ENCODE measurements at regions not wholly inside any gene's neighbourhood (a gene's known extent, or its start where the extent isn't known, plus 50 kb on each side); places are given as distances from the start of the nearest gene placed in this dataset.

GRCh38 chr6:82571455-82571854 lies 207.8 kb downstream of the TPBG start:
- TF ChIP-seq TAF1 (IDR thresholded peaks at IDR 0.05; ENCODE audit: borderline replicate concordance, low read depth, low read length) (no peak), CTCF (IDR thresholded peaks at IDR 0.05) (no peak), MXI1 (IDR thresholded peaks at IDR 0.05; ENCODE audit: low read depth, low read length) (no peak), YY1 (IDR thresholded peaks at IDR 0.05; ENCODE audit: low read depth) (no peak), POLR2AphosphoS5 (IDR thresholded peaks at IDR 0.05; ENCODE audit: low read depth, low read length) (no peak), EP300 (IDR thresholded peaks at IDR 0.05; ENCODE audit: borderline replicate concordance in 1 of 2, low read depth in 1 of 2, low read length in 1 of 2) (no peak), CHD2 (IDR thresholded peaks at IDR 0.05; ENCODE audit: low read length, partially characterized antibody) (no peak), RAD21 (IDR thresholded peaks at IDR 0.05; ENCODE audit: low read length) (no peak)

Data from SK-N-SH (cell line).